ENCODE measurements at regions not wholly inside any gene's neighbourhood (a gene's known extent, or its start where the extent isn't known, plus 50 kb on each side); places are given as distances from the start of the nearest gene placed in this dataset.

- 84 to 89% (median 84%) methylated on average over 6 of the region's 6 CpGs for WGBS, 4 donors
- no peak for DNase-seq
- ATAC-seq: no peak
- Histone ChIP-seq H3K36me3 (no peaks in the 10 kb centered on the region), H3K27me3 (no peaks in the 10 kb centered on the region), H3K4me1 (peaks cover 0 to 12% (median 3%) of the 10 kb centered on the region in 12 donors), H3K4me3 (no peak overlapping the region), H3K9me3 (no peaks in the 10 kb centered on the region), H3K27ac (no peak overlapping the region)
- TF ChIP-seq CTCF (IDR thresholded peaks at IDR 0.05): no peak
- TF ChIP-seq POLR2A (IDR thresholded peaks at IDR 0.05): no peak
- intact Hi-C loops (cut with DNase I): loop anchor here in 9 of 10 donors (2.0 to 10.0 kb wide), 15 partner anchors 42 to 1172 kb away; partner anchors contain the start of gene IGFBP3 (in 2 of the 9)
Observed at GRCh38 chr7:47089461-47089860, 492.4 kb downstream of the TNS3 start.

DNA sequence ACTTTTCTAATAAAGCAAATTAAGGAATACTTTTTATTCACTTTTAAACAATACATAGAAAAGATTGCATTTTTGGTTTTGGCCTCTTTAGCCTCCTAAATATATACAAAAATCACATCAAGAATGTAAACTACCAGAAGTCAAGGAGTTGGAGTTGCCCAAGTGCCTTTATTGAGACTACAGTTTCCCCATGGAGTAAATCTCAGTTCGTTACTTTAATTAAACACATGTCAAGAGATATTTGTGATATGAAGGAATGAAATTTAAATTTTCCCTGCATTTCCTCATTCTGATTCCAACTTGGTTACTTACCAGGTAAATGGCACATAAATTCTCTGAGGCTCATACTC lies 492.9 kb downstream of the TNS3 start:
- intact Hi-C loops (cut with DNase I): loop anchor here in 9 of 10 donors (2.0 to 10.0 kb wide), 15 partner anchors 42 to 1172 kb away; partner anchors contain the start of gene IGFBP3 (in 2 of the 9)
- no peak for TF ChIP-seq POLR2A (IDR thresholded peaks at IDR 0.05)
- TF ChIP-seq CTCF (IDR thresholded peaks at IDR 0.05): peak in 4 of 12 donors; percentile 1 to 17 (median 4)
- Histone ChIP-seq H3K27me3 (no peaks in the 10 kb centered on the region), H3K4me1 (peaks cover 0 to 12% (median 3%) of the 10 kb centered on the region in 12 donors), H3K27ac (no peak overlapping the region), H3K4me3 (no peak overlapping the region), H3K36me3 (no peaks in the 10 kb centered on the region), H3K9me3 (no peaks in the 10 kb centered on the region)
- 16 to 26% (median 24%) methylated on average over 1 of the region's 1 CpG for WGBS, 4 donors
- ATAC-seq: no peak
- DNase-seq: no peak

DNA sequence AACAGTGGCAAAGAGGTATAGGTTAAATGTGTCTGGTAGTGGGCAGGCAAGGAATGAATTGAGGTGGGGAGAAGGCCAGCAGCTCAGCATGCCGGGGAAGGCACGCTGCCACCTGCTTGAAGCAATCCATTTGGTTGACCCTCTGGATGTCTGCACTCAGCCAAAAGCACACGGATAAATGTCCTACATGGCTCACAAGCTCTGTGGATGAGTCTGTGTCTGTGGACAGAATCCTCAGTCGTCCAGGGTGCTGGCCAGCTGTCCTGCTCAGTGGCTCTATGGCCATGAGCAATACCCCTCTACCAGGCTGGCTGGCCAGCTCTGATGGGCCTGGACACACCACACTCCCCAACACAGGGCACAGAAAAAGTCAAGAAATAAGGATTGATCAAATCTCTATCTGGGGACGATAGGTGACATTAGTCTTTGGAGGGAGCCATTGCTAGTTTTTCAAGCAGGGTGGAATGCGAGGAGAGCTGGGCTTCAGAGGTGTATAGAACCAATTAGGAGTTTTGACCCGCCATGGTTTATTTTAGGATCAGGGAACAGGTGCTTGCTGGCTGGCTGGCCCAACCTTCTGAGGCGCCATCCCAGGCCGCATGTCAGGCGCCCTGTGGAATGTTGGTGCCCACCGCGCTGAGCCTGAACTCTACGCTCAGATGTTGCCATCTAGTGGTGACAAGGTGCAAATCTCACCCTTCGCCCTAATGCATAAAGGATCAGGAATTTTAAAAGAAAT lies 493.4 kb downstream of the TNS3 start:
- peak overlapping the region in 1 of 12 donors; percentile 39 for H3K27ac ChIP-seq
- 36 to 44% (median 38%) methylated on average over 13 to 14 of the region's 14 CpGs for WGBS, 4 donors
- TF ChIP-seq CTCF (IDR thresholded peaks at IDR 0.05) (peak; percentile 77 to 96 (median 92)), POLR2A (IDR thresholded peaks at IDR 0.05) (no peak)
- no peaks in the 10 kb centered on the region for H3K36me3 ChIP-seq
- peak; percentile 41 to 77 (median 62) for DNase-seq
- H3K9me3 ChIP-seq: no peaks in the 10 kb centered on the region
- peaks cover 0 to 12% (median 3%) of the 10 kb centered on the region in 12 donors for H3K4me1 ChIP-seq
- H3K27me3 ChIP-seq: no peaks in the 10 kb centered on the region
- intact Hi-C loops (cut with DNase I): loop anchor here in 9 of 10 donors (1.0 to 10.0 kb wide), 17 partner anchors 41 to 1171 kb away; partner anchors contain the start of gene IGFBP3 (in 2 of the 9)
- ATAC-seq: peak; percentile 80 to 94 (median 90)
- no peak overlapping the region for H3K4me3 ChIP-seq

DNA sequence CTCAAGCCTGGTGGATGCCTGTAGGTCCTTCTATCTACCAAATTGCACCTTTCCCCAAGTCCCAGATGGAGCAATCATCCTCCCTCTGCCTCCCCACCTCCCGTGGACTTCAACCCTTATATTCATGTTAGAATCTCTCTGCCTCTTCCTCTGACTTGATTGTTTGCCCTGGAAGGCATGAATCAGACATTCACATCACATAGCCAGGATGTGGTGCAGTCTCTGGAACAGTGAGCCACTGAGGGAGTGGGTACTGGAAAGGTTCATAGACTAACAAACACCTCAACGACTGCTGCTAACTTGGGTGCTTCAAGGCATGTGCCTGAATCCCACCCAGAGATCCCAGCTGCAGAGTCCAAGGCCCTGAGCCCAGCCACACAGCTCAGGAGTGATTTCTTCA lies 494.0 kb downstream of the TNS3 start:
- intact Hi-C loops (cut with DNase I): loop anchor here in 9 of 10 donors (1.0 to 10.0 kb wide), 17 partner anchors 41 to 1171 kb away; partner anchors contain the start of gene IGFBP3 (in 2 of the 9)
- DNase-seq: no peak
- Histone ChIP-seq H3K9me3 (no peaks in the 10 kb centered on the region), H3K4me1 (peaks cover 0 to 12% (median 3%) of the 10 kb centered on the region in 12 donors), H3K27me3 (no peaks in the 10 kb centered on the region), H3K4me3 (no peak overlapping the region), H3K36me3 (no peaks in the 10 kb centered on the region), H3K27ac (no peak overlapping the region)
- peak in 1 of 4 donors; percentile 52 for ATAC-seq
- 82 to 95% (median 86%) methylated on average over 2 of the region's 2 CpGs for WGBS, 4 donors
- TF ChIP-seq CTCF (IDR thresholded peaks at IDR 0.05): no peak
- no peak for TF ChIP-seq POLR2A (IDR thresholded peaks at IDR 0.05)

Data from heart left ventricle (tissue), 16 donors.